Endothelial cell (in vitro differentiated cells): ENCODE measurements at regions not wholly inside any gene's neighbourhood (a gene's known extent, or its start where the extent isn't known, plus 50 kb on each side); places are given as distances from the start of the nearest gene placed in this dataset.

Experiments
- DNase-seq: peaks from one replicate; pipeline ENCODE4 v3.0.0; 2021; ENCODE audit warnings: low spot score
- H3K27ac Mint-ChIP-seq: one replicate; pipeline ENCODE4 v1.8.0; 2021; ENCODE audit warnings: mixed read lengths, inconsistent platforms; ENCODE audit not compliant: unreplicated experiment
- H3K27me3 Mint-ChIP-seq: one replicate; pipeline ENCODE4 v1.8.0; 2021; ENCODE audit warnings: mild to moderate bottlenecking, moderate library complexity, mixed read lengths, inconsistent platforms; ENCODE audit not compliant: unreplicated experiment
- H3K36me3 Mint-ChIP-seq: one replicate; pipeline ENCODE4 v1.8.0; 2021; ENCODE audit warnings: mild to moderate bottlenecking, low read depth, mixed read lengths, inconsistent platforms; ENCODE audit not compliant: unreplicated experiment
- H3K4me1 Mint-ChIP-seq: one replicate; pipeline ENCODE4 v1.8.0; 2021; ENCODE audit warnings: mild to moderate bottlenecking, mixed read lengths, inconsistent platforms; ENCODE audit not compliant: unreplicated experiment
- H3K4me3 Mint-ChIP-seq: one replicate; pipeline ENCODE4 v1.8.0; 2021; ENCODE audit warnings: mild to moderate bottlenecking, mixed read lengths, inconsistent platforms; ENCODE audit not compliant: unreplicated experiment
- H3K9me3 Mint-ChIP-seq: one replicate; pipeline ENCODE4 v1.8.0; 2021; ENCODE audit warnings: mixed read lengths, inconsistent platforms; ENCODE audit not compliant: unreplicated experiment
- TF ChIP-seq, protein P1 (sequence below): fragments of 200-600 bp; sonication (generic); IDR thresholded peaks from one replicate; pipeline ENCODE4 v1.5.0; 2021; ENCODE audit warnings: antibody characterized with exemption; ENCODE audit not compliant: unreplicated experiment

GRCh38 chr12:97685360-97685759 lies 222.8 kb downstream of the RMST start:
- no peak overlapping the region for H3K27ac Mint-ChIP-seq
- TF ChIP-seq, protein P1, sequence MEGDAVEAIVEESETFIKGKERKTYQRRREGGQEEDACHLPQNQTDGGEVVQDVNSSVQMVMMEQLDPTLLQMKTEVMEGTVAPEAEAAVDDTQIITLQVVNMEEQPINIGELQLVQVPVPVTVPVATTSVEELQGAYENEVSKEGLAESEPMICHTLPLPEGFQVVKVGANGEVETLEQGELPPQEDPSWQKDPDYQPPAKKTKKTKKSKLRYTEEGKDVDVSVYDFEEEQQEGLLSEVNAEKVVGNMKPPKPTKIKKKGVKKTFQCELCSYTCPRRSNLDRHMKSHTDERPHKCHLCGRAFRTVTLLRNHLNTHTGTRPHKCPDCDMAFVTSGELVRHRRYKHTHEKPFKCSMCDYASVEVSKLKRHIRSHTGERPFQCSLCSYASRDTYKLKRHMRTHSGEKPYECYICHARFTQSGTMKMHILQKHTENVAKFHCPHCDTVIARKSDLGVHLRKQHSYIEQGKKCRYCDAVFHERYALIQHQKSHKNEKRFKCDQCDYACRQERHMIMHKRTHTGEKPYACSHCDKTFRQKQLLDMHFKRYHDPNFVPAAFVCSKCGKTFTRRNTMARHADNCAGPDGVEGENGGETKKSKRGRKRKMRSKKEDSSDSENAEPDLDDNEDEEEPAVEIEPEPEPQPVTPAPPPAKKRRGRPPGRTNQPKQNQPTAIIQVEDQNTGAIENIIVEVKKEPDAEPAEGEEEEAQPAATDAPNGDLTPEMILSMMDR, result no peak
- no peak overlapping the region for H3K4me3 Mint-ChIP-seq
- no peaks in the 10 kb centered on the region for H3K9me3 Mint-ChIP-seq
- DNase-seq, result no peak
- H3K36me3 Mint-ChIP-seq, result no peaks in the 10 kb centered on the region
- no peaks in the 10 kb centered on the region for H3K4me1 Mint-ChIP-seq
- no peaks in the 10 kb centered on the region for H3K27me3 Mint-ChIP-seq

GRCh38 chr12:97701901-97702300 lies 239.3 kb downstream of the RMST start:
- Mint-ChIP-seq H3K4me1 (no peaks in the 10 kb centered on the region), H3K4me3 (no peak overlapping the region)
- TF ChIP-seq, protein P1, result no peak

GRCh38 chr12:97711392-97711791 lies 248.8 kb downstream of the RMST start:
- Mint-ChIP-seq H3K27ac (no peak overlapping the region), H3K27me3 (peaks cover 2% of the 10 kb centered on the region), H3K36me3 (no peaks in the 10 kb centered on the region), H3K4me3 (no peak overlapping the region), H3K9me3 (no peaks in the 10 kb centered on the region), H3K4me1 (no peaks in the 10 kb centered on the region)
- TF ChIP-seq, protein P1, result no peak
- no peak for DNase-seq

More at GRCh38 chr12:97701901-97702300, 239.3 kb downstream of the RMST start:
- H3K9me3 Mint-ChIP-seq, result peaks cover 4% of the 10 kb centered on the region
- DNase-seq, result no peak
- peaks cover under 1% of the 10 kb centered on the region for H3K27me3 Mint-ChIP-seq
- no peak overlapping the region for H3K27ac Mint-ChIP-seq
- H3K36me3 Mint-ChIP-seq, result no peaks in the 10 kb centered on the region

- TF ChIP-seq, protein P1, result no peak
- Mint-ChIP-seq H3K27ac (no peak overlapping the region), H3K4me3 (no peak overlapping the region), H3K4me1 (no peaks in the 10 kb centered on the region), H3K36me3 (no peaks in the 10 kb centered on the region), H3K27me3 (peaks cover 2% of the 10 kb centered on the region), H3K9me3 (no peaks in the 10 kb centered on the region)
- no peak for DNase-seq
Observed at GRCh38 chr12:97713270-97713669, 250.7 kb downstream of the RMST start.

DNA sequence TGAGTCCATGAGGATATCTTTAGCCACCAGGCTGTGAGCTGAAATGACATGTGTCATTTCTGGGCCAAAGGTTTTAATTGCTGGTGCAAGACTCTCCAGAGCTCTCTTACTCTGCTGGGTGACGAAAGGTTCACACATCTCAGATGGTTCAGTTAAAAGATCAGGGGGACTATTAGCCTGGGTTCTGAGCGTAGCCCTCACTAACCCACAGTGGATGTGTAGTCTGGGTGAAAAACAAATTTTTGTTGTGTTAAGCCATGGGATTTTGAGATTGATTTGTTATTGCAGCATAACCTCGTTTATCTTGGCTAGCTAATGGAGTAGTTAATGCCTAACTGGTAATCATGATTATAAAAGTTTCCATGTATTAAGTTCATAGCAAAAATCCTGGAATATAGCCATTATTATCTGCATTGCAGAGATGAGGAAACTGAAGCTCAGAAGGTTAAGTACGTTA lies 251.5 kb downstream of the RMST start:
- Mint-ChIP-seq H3K4me3 (no peak overlapping the region), H3K27me3 (peaks cover under 1% of the 10 kb centered on the region), H3K4me1 (no peaks in the 10 kb centered on the region), H3K27ac (no peak overlapping the region), H3K36me3 (no peaks in the 10 kb centered on the region), H3K9me3 (no peaks in the 10 kb centered on the region)
- DNase-seq, result no peak
- TF ChIP-seq, protein P1, result no peak
